AG09309 (cell line): ENCODE measurements at regions not wholly inside any gene's neighbourhood (a gene's known extent, or its start where the extent isn't known, plus 50 kb on each side); places are given as distances from the start of the nearest gene placed in this dataset.
"Not testable (repeated sequence)": the region's sequence is repeated elsewhere in the genome, so short reads cannot be mapped to it uniquely, and the experiment has no call there.

ENCODE experiments used
- DNase-seq: peaks from one replicate; pipeline ENCODE4 v3.0.0-alpha.2; 2010; ENCODE audit warnings: low read depth
- H3K4me3 ChIP-seq: 2 replicates; pipeline ENCODE4 v1.5.1; 2011; ENCODE audit warnings: mild to moderate bottlenecking, low read depth, low read length, moderate library complexity; ENCODE audit not compliant: control insufficient read depth
- TF ChIP-seq, protein P1 (sequence below): IDR thresholded peaks from 2 replicates; pipeline ENCODE4 v1.5.1; 2011; ENCODE audit warnings: mild to moderate bottlenecking, low read depth, low read length, inconsistent platforms; ENCODE audit not compliant: insufficient read depth, control insufficient read depth; ENCODE audit errors: missing control alignments

- TF ChIP-seq, protein P1, sequence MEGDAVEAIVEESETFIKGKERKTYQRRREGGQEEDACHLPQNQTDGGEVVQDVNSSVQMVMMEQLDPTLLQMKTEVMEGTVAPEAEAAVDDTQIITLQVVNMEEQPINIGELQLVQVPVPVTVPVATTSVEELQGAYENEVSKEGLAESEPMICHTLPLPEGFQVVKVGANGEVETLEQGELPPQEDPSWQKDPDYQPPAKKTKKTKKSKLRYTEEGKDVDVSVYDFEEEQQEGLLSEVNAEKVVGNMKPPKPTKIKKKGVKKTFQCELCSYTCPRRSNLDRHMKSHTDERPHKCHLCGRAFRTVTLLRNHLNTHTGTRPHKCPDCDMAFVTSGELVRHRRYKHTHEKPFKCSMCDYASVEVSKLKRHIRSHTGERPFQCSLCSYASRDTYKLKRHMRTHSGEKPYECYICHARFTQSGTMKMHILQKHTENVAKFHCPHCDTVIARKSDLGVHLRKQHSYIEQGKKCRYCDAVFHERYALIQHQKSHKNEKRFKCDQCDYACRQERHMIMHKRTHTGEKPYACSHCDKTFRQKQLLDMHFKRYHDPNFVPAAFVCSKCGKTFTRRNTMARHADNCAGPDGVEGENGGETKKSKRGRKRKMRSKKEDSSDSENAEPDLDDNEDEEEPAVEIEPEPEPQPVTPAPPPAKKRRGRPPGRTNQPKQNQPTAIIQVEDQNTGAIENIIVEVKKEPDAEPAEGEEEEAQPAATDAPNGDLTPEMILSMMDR = no peak
- no peak overlapping the region for H3K4me3 ChIP-seq
- DNase-seq = no peak
Measured at GRCh38 chr7:138355254-138355653, 104.8 kb upstream of the TRIM24 start.

GRCh38 chr7:138358850-138359341, 101.2 kb upstream of the TRIM24 start:
- no peak overlapping the region for H3K4me3 ChIP-seq
- TF ChIP-seq, protein P1 = no peak
- DNase-seq = no peak

- TF ChIP-seq, protein P1 = no peak
- no peak for DNase-seq
- H3K4me3 ChIP-seq = no peak overlapping the region
Measured at GRCh38 chr7:138359870-138360559, 100.0 kb upstream of the TRIM24 start.

- TF ChIP-seq, protein P1 = no peak
- no peak for DNase-seq
- H3K4me3 ChIP-seq = no peak overlapping the region
Measured at GRCh38 chr7:138363721-138364120, 96.3 kb upstream of the TRIM24 start.

DNA sequence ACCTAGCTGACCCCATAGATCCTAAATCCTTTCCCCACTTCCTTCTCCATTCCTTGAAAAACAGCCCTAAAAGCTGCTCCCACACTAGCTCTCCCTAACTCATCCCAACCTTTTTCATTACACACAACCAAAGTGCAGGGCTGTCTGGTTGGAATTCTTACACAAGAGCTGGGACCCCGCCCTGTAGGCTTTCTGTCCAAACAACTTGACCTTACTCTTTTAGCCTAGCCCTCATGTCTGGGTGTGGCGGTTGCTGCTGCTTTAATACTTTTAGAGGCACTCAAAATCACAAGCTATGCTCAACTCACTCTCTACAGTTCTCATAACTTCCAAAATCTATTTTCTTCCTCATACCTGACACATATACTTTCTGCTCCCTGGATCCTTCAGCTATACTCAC, 93.9 kb upstream of the TRIM24 start:
- not testable (repeated sequence) for DNase-seq, H3K4me3 ChIP-seq

DNA sequence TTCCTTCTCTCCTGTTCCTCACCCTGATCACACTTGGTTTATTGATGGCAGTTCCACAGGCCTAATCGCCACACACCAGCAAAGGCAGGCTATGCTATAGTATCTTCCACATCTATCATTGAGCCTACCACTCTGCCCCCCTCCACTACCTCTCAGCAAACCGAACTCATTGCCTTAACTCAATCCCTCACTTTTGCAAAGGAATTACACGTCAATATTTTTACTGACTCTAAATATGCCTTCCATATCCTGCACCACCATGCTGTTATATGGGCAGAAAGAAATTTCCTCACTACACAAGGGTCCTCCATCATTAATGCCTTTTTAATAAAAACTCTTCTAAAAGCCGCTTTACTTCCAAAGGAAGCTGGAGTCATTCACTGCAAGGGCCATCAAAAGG, 93.4 kb upstream of the TRIM24 start:
- DNase-seq, H3K4me3 ChIP-seq: not testable (repeated sequence)

GRCh38 chr7:138369797-138370196, 90.3 kb upstream of the TRIM24 start:
- DNase-seq = no peak
- H3K4me3 ChIP-seq = no peak overlapping the region
- TF ChIP-seq, protein P1 = no peak

DNA sequence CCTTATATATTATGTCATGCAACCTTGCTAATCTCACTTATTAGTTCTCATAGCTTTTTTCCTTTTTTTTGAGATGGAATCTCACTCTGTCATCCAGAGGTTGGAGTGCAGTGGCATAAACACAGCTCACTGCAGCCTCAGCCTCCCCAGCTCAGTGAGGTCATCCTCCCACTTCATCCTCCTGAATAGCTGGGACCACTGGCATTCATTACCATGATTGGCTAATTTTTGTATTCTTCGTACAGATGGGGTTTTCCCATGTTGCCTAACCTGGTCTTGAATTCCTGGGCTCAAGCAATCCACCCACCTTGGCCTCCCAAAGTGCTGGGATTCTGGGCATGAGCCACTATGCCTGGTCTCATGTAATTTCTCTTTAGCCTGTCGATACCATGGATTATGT, 89.1 kb upstream of the TRIM24 start:
- no peak overlapping the region for H3K4me3 ChIP-seq
- TF ChIP-seq, protein P1 = no peak
- no peak for DNase-seq
